Activated T-cell treated with anti-CD3 and anti-CD28 coated beads, Interleukin-2, amount 50 U/mL, for 72 hours (primary cell): ENCODE measurements at regions not wholly inside any gene's neighbourhood (a gene's known extent, or its start where the extent isn't known, plus 50 kb on each side); places are given as distances from the start of the nearest gene placed in this dataset.
A peak's percentile ranks its signal among the peaks of the same experiment; 100 is the strongest.

Source experiments
- ATAC-seq, 2 donors: fragments of 150-1000 bp; cut with Tn5 transposase; replicated peaks in 1 of 2; 2 replicates each; pipeline ENCODE4 v1.10.0; 2021; ENCODE audit warnings: moderate library complexity in 2 of 2, mild to moderate bottlenecking in 1 of 2
- DNase-seq, 2 donors: peaks; one replicate each; pipeline ENCODE4 v3.0.0; 2021 to 2022; ENCODE audit warnings: mixed read lengths in 1 of 2
- H3K27ac Mint-ChIP-seq: one replicate; pipeline ENCODE4 v1.8.0; 2022; ENCODE audit warnings: mild to moderate bottlenecking, moderate library complexity, mixed read lengths
- H3K27me3 Mint-ChIP-seq: one replicate; pipeline ENCODE4 v1.8.0; 2022; ENCODE audit warnings: low read depth, mixed read lengths
- H3K36me3 Mint-ChIP-seq, 2 donors: one replicate each; pipeline ENCODE4 v1.8.0; 2022; ENCODE audit warnings: mixed read lengths in 2 of 2, mild to moderate bottlenecking in 1 of 2; ENCODE audit not compliant: insufficient read depth in 2 of 2
- H3K4me1 Mint-ChIP-seq: one replicate; pipeline ENCODE4 v1.8.0; 2022; ENCODE audit warnings: low read depth, mixed read lengths
- H3K4me3 Mint-ChIP-seq, 2 donors: one replicate each; pipeline ENCODE4 v1.8.0; 2022; ENCODE audit warnings: mild to moderate bottlenecking in 2 of 2, mixed read lengths in 2 of 2, moderate library complexity in 2 of 2
- H3K9me3 Mint-ChIP-seq, 2 donors: one replicate each; pipeline ENCODE4 v1.8.0; 2022; ENCODE audit warnings: mixed read lengths in 2 of 2

DNA sequence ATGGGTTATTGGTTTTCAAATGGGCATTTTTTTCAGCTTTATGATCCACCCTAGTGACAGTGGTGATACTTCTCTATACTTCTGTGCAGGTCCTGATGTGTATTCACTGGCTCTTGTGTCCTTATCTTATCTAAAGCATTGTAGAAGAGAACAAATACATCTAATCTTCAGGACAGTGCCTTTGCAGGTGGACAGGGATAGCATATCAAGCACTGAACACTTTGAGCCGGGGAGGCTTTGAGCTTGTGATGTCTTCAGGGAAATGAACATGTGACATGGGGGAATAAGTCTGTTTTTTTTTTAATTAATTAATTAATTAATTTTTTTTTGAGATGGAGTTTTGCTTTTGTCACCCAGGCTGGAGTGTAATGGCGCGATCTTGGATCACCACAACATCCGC lies 115.5 kb upstream of the KLF4 start:
- peaks cover 0 to 2% of the 10 kb centered on the region in 2 donors for H3K9me3 Mint-ChIP-seq
- DNase-seq (no peak), ATAC-seq (no peak)
- no peaks in the 10 kb centered on the region for H3K36me3 Mint-ChIP-seq
- no peaks in the 10 kb centered on the region for H3K4me1 Mint-ChIP-seq
- no peak overlapping the region for H3K27ac Mint-ChIP-seq
- no peak overlapping the region for H3K4me3 Mint-ChIP-seq
- H3K27me3 Mint-ChIP-seq, result no peaks in the 10 kb centered on the region

GRCh38 chr9:107603281-107603680 lies 113.7 kb upstream of the KLF4 start:
- no peak overlapping the region for H3K27ac Mint-ChIP-seq
- H3K9me3 Mint-ChIP-seq, result no peaks in the 10 kb centered on the region
- DNase-seq, result no peak
- no peaks in the 10 kb centered on the region for H3K27me3 Mint-ChIP-seq
- H3K36me3 Mint-ChIP-seq, result no peaks in the 10 kb centered on the region
- H3K4me3 Mint-ChIP-seq, result no peak overlapping the region
- no peak for ATAC-seq
- no peaks in the 10 kb centered on the region for H3K4me1 Mint-ChIP-seq

GRCh38 chr9:107600060-107600573 lies 110.5 kb upstream of the KLF4 start:
- H3K4me1 Mint-ChIP-seq, result no peaks in the 10 kb centered on the region
- no peaks in the 10 kb centered on the region for H3K27me3 Mint-ChIP-seq
- no peak overlapping the region for H3K27ac Mint-ChIP-seq
- DNase-seq (no peak), ATAC-seq (no peak)
- H3K36me3 Mint-ChIP-seq, result no peaks in the 10 kb centered on the region
- no peaks in the 10 kb centered on the region for H3K9me3 Mint-ChIP-seq
- no peak overlapping the region for H3K4me3 Mint-ChIP-seq

DNA sequence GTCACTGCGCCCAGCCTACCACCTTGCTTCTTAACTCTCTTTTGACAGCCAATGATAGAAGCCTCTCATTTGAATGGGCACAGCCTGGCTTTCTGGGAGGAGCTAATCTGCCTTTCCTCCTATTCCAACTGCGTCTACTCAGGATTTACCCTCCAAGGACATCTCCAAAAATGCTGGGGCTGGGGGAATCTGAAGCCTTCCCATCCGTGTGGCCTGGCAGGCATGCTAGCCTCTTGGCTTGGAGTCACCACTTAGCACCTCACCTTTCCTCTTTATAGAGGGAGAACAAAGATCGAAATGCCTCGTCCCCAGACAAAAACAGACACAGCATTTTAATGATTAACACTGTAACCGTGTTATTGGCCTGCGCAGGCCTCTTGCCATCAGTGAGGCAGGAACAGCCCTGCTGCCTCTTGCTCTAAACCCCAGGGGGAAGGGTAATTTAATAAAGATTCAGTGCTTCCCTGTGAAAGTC lies 108.2 kb upstream of the KLF4 start:
- Mint-ChIP-seq H3K4me3 (no peak overlapping the region), H3K36me3 (no peaks in the 10 kb centered on the region), H3K9me3 (no peaks in the 10 kb centered on the region), H3K4me1 (no peaks in the 10 kb centered on the region), H3K27ac (no peak overlapping the region), H3K27me3 (no peaks in the 10 kb centered on the region)
- DNase-seq, result no peak
- no peak for ATAC-seq

GRCh38 chr9:107594908-107595530 lies 105.5 kb upstream of the KLF4 start:
- no peak for ATAC-seq
- no peaks in the 10 kb centered on the region for H3K27me3 Mint-ChIP-seq
- H3K27ac Mint-ChIP-seq, result no peak overlapping the region
- H3K9me3 Mint-ChIP-seq, result no peaks in the 10 kb centered on the region
- no peaks in the 10 kb centered on the region for H3K36me3 Mint-ChIP-seq
- DNase-seq, result no peak
- H3K4me3 Mint-ChIP-seq, result no peak overlapping the region
- H3K4me1 Mint-ChIP-seq, result no peaks in the 10 kb centered on the region

- Mint-ChIP-seq H3K4me3 (no peak overlapping the region), H3K36me3 (no peaks in the 10 kb centered on the region), H3K4me1 (no peaks in the 10 kb centered on the region), H3K27ac (no peak overlapping the region), H3K9me3 (no peaks in the 10 kb centered on the region), H3K27me3 (no peaks in the 10 kb centered on the region)
- DNase-seq (no peak), ATAC-seq (no peak)
Observed at GRCh38 chr9:107593224-107593870, 103.8 kb upstream of the KLF4 start.

DNA sequence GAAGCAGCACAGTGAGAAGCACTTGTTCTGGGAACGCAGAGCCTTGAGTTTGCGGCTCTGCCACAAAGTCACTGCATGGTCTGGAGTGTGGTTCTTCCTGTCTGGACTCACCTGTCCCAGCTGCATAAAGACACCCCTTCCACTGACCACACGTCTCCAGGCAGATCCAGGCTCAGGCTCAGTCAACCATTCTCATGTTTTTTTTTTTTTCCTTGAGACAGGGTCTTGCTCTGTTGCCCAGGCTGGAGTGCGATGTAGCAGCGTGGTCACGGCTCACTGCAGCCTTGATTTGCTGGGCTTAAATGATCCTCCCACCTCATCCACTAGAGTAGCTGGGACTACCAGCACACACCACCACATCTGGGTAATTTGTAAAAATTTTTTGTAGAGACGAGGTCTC lies 102.9 kb upstream of the KLF4 start:
- DNase-seq (no peak), ATAC-seq (no peak)
- Mint-ChIP-seq H3K36me3 (no peaks in the 10 kb centered on the region), H3K27ac (no peak overlapping the region), H3K4me3 (no peak overlapping the region), H3K27me3 (peaks cover 5% of the 10 kb centered on the region), H3K9me3 (no peaks in the 10 kb centered on the region), H3K4me1 (peaks cover 3% of the 10 kb centered on the region)

- H3K36me3 Mint-ChIP-seq, result no peaks in the 10 kb centered on the region
- H3K4me3 Mint-ChIP-seq, result no peak overlapping the region
- no peaks in the 10 kb centered on the region for H3K9me3 Mint-ChIP-seq
- DNase-seq (no peak), ATAC-seq (no peak)
- H3K27ac Mint-ChIP-seq, result no peak overlapping the region
- peaks cover 6% of the 10 kb centered on the region for H3K4me1 Mint-ChIP-seq
- H3K27me3 Mint-ChIP-seq, result peaks cover 12% of the 10 kb centered on the region
Observed at GRCh38 chr9:107591781-107592180, 102.2 kb upstream of the KLF4 start.

DNA sequence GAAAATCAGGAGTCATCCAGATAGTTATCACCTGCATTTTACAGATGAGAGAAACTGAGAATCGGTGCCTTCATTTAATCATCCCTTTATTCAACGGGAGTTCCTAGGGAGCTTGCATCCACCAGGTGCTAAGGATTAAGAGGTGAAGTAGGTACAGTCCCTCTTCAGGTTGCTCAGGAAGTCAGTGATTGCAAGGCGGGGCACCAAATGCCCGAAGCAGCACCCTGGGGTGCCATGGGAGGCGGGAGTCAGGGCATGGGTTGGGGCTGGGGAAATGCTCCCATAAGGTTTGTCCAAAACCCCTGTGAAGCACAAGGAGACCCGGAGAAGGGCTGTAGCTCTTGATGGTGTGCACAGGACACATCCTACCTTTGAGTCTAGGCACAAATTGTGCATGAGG lies 98.8 kb upstream of the KLF4 start:
- H3K27ac Mint-ChIP-seq, result no peak overlapping the region
- H3K4me3 Mint-ChIP-seq, result no peak overlapping the region
- H3K4me1 Mint-ChIP-seq, result peaks cover 6% of the 10 kb centered on the region
- H3K27me3 Mint-ChIP-seq, result peaks cover 18% of the 10 kb centered on the region
- no peak for DNase-seq
- H3K36me3 Mint-ChIP-seq, result no peaks in the 10 kb centered on the region
- H3K9me3 Mint-ChIP-seq, result no peaks in the 10 kb centered on the region
- ATAC-seq, result no peak

GRCh38 chr9:107587191-107587963 lies 97.8 kb upstream of the KLF4 start:
- Mint-ChIP-seq H3K27ac (no peak overlapping the region), H3K4me3 (no peak overlapping the region), H3K4me1 (peaks cover 6% of the 10 kb centered on the region), H3K36me3 (no peaks in the 10 kb centered on the region), H3K9me3 (no peaks in the 10 kb centered on the region), H3K27me3 (peaks cover 18% of the 10 kb centered on the region)
- DNase-seq (peak in 1 of 2 donors; percentile 1), ATAC-seq (peak in 1 of 2 donors; percentile 23)

DNA sequence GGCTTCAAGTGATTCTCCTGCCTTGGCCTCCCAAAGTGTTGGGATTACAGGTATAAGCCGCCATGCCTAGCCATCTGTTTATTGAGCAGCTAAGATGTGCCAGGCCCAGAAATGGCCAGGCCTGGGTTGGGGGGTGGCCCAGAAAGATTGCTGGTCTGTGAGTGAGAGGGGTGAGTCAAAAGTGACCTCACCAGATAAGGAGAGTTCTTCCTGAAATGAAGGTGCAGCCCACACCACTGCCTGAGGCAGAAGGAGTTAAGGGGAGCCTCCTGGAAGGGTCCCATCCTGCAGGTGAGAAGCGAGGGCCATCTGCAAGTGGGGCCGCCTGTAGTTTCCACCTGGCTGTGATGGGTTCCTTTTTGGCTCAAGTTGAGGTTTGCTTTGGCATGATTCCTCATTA lies 96.9 kb upstream of the KLF4 start:
- ATAC-seq, result no peak

DNA sequence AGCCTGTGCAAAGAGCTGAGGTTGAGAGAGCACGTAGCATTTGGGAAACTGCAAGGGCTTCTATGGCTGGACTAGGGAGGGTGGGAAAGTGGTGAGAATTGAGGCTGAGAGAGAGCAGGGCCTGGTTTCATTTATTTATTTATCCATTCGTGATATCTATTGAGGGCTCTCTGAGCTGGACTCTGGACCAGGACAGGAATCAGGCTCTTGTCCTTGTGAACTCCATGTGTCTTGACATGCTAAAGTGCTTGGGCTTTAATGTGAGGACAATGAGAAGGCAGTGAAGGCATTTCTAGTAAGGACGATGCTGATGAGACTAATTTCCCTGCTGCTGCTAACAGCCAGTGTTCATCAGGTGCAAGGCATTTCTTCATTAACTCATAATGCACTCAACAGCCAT lies 95.9 kb upstream of the KLF4 start:
- Mint-ChIP-seq H3K27me3 (peaks cover 18% of the 10 kb centered on the region), H3K27ac (no peak overlapping the region), H3K4me1 (peaks cover 6% of the 10 kb centered on the region), H3K36me3 (no peaks in the 10 kb centered on the region), H3K9me3 (no peaks in the 10 kb centered on the region), H3K4me3 (no peak overlapping the region)
- ATAC-seq (no peak), DNase-seq (no peak)

More for the DNA sequence above, 96.9 kb upstream of the KLF4 start:
- no peaks in the 10 kb centered on the region for H3K9me3 Mint-ChIP-seq
- no peak for DNase-seq
- H3K27ac Mint-ChIP-seq, result no peak overlapping the region
- H3K4me1 Mint-ChIP-seq, result peaks cover 6% of the 10 kb centered on the region
- no peak overlapping the region for H3K4me3 Mint-ChIP-seq
- H3K36me3 Mint-ChIP-seq, result no peaks in the 10 kb centered on the region
- peaks cover 18% of the 10 kb centered on the region for H3K27me3 Mint-ChIP-seq

GRCh38 chr9:107584944-107585343 lies 95.4 kb upstream of the KLF4 start:
- ATAC-seq (no peak), DNase-seq (no peak)
- Mint-ChIP-seq H3K4me1 (peaks cover 6% of the 10 kb centered on the region), H3K27me3 (peaks cover 18% of the 10 kb centered on the region), H3K27ac (no peak overlapping the region), H3K4me3 (no peak overlapping the region), H3K9me3 (no peaks in the 10 kb centered on the region), H3K36me3 (no peaks in the 10 kb centered on the region)
